A673 (cell line): ENCODE measurements at regions not wholly inside any gene's neighbourhood (a gene's known extent, or its start where the extent isn't known, plus 50 kb on each side); places are given as distances from the start of the nearest gene placed in this dataset.

ENCODE experiments used
- EZH2 ChIP-seq: fragments of 200-600 bp; sonication (generic); IDR thresholded peaks from 2 replicates; pipeline ENCODE4 v1.6.1; 2017; ENCODE audit warnings: borderline replicate concordance, low read depth, mild to moderate bottlenecking, mixed read lengths, antibody characterized with exemption, low read length; ENCODE audit not compliant: poor library complexity, severe bottlenecking
- TF ChIP-seq, protein P1 (sequence below): fragments of 300-800, 200-600 bp; sonication (generic); conservative IDR thresholded peaks from 2 replicates; pipeline ENCODE4 v1.5.1; 2017; ENCODE audit warnings: low read depth, mild to moderate bottlenecking, antibody characterized with exemption, low read length, moderate library complexity, mixed read lengths

GRCh38 chr6:100959280-100959679 lies 78.2 kb upstream of the ASCC3 start:
- TF ChIP-seq, protein P1, sequence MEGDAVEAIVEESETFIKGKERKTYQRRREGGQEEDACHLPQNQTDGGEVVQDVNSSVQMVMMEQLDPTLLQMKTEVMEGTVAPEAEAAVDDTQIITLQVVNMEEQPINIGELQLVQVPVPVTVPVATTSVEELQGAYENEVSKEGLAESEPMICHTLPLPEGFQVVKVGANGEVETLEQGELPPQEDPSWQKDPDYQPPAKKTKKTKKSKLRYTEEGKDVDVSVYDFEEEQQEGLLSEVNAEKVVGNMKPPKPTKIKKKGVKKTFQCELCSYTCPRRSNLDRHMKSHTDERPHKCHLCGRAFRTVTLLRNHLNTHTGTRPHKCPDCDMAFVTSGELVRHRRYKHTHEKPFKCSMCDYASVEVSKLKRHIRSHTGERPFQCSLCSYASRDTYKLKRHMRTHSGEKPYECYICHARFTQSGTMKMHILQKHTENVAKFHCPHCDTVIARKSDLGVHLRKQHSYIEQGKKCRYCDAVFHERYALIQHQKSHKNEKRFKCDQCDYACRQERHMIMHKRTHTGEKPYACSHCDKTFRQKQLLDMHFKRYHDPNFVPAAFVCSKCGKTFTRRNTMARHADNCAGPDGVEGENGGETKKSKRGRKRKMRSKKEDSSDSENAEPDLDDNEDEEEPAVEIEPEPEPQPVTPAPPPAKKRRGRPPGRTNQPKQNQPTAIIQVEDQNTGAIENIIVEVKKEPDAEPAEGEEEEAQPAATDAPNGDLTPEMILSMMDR, result no peak
- no peak for TF ChIP-seq EZH2
